ENCODE measurements at regions not wholly inside any gene's neighbourhood (a gene's known extent, or its start where the extent isn't known, plus 50 kb on each side); places are given as distances from the start of the nearest gene placed in this dataset.

DNA sequence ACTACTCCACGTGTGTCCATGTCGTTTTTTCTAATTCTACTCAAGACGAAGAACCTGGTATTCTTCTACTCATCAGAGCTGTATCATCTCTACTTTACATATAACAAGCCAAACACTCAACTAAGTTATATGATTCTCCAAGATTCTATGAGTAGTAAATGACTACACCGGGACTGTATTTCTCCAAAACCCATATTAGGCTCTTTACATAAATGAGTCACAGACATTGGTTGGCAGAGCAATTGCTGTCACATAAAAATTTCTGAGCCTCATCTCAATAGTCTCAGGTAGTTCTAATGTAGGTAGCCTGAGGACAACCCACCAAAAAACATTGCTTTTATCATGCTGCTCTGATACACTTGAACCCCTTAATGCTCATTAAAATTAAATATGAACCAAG, 1092.3 kb upstream of the NXPH2 start:
- Mint-ChIP-seq H3K4me1 (peaks cover 3 to 7% of the 10 kb centered on the region in 2 experiments; a peak in 3 of 4 replicates), H3K9me3 (peaks cover 2% of the 10 kb centered on the region in 2 experiments; a peak in 3 of 5 replicates), H3K27ac (no peak overlapping the region), H3K27me3 (ENCODE audit: low read depth) (no peaks in the 10 kb centered on the region), H3K4me3 (no peak overlapping the region), H3K36me3 (ENCODE audit: insufficient read depth in 1 of 3, low read depth in 3 of 3) (peaks cover 0 to 4% (median 3%) of the 10 kb centered on the region in 3 experiments; a peak in 2 of 7 replicates)
- H3K79me1 ChIP-seq (ENCODE audit: insufficient read depth, low read depth, low read length, poor library complexity, severe bottlenecking) = no peaks in the 10 kb centered on the region
- no peak overlapping the region for H2BK20ac ChIP-seq (ENCODE audit: low read depth, low read length, poor library complexity, severe bottlenecking)
- no peak overlapping the region for H3K14ac ChIP-seq (ENCODE audit: insufficient read depth, low read length)
- H4K20me1 ChIP-seq (ENCODE audit: control insufficient read depth, insufficient read depth, insufficient read length) = no peaks in the 10 kb centered on the region
- no peak overlapping the region for H3K18ac ChIP-seq (ENCODE audit: insufficient read length, low read depth, low read length)
- H3K4ac ChIP-seq (ENCODE audit: low read depth, low read length) = no peak overlapping the region
- H4K8ac ChIP-seq (replicated peaks; ENCODE audit: insufficient read length, low read depth, low read length) = no peak overlapping the region
- H2BK12ac ChIP-seq (ENCODE audit: insufficient read length, low read depth, low read length) = no peak overlapping the region
- H3K23me2 ChIP-seq (ENCODE audit: insufficient read length, low read depth, low read length, poor library complexity, severe bottlenecking) = no peaks in the 10 kb centered on the region
- H3K9me3 ChIP-seq (ENCODE audit: control insufficient read depth, low read depth, low read length) = no peaks in the 10 kb centered on the region
- H2BK120ac ChIP-seq (ENCODE audit: low read depth, low read length, poor library complexity, severe bottlenecking) = no peak overlapping the region
- H2AFZ ChIP-seq (ENCODE audit: low read length) = no peak overlapping the region
- no peak overlapping the region for H4K5ac ChIP-seq (ENCODE audit: insufficient read length, low read depth, low read length)
- TF ChIP-seq, protein P1, sequence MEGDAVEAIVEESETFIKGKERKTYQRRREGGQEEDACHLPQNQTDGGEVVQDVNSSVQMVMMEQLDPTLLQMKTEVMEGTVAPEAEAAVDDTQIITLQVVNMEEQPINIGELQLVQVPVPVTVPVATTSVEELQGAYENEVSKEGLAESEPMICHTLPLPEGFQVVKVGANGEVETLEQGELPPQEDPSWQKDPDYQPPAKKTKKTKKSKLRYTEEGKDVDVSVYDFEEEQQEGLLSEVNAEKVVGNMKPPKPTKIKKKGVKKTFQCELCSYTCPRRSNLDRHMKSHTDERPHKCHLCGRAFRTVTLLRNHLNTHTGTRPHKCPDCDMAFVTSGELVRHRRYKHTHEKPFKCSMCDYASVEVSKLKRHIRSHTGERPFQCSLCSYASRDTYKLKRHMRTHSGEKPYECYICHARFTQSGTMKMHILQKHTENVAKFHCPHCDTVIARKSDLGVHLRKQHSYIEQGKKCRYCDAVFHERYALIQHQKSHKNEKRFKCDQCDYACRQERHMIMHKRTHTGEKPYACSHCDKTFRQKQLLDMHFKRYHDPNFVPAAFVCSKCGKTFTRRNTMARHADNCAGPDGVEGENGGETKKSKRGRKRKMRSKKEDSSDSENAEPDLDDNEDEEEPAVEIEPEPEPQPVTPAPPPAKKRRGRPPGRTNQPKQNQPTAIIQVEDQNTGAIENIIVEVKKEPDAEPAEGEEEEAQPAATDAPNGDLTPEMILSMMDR (conservative IDR thresholded peaks at IDR 0.05) = no peak
- no peak overlapping the region for H3K56ac ChIP-seq (ENCODE audit: insufficient read length, low read depth, low read length)
- no peaks in the 10 kb centered on the region for H3K27me3 ChIP-seq (ENCODE audit: insufficient read depth, low read length)
- H2BK15ac ChIP-seq (ENCODE audit: low read depth, low read length) = no peak overlapping the region
- H3K9ac ChIP-seq (ENCODE audit: extremely low read depth, insufficient read length, low read length) = no peak overlapping the region
- no peak overlapping the region for H3T11ph ChIP-seq (ENCODE audit: low read length)
- H2AK5ac ChIP-seq (ENCODE audit: insufficient read length, low read length) = no peak overlapping the region
- no peak overlapping the region for H3K27ac ChIP-seq (ENCODE audit: insufficient read length, low read depth, low read length)
- DNase-seq = no peak
- H3K4me1 ChIP-seq (ENCODE audit: insufficient read depth, low read length) = no peaks in the 10 kb centered on the region
- WGBS (ENCODE audit: extremely low coverage, insufficient read length, low lambda C conversion rate) = no CpG with 5 or more reads among the region's 4 CpGs
- no peak overlapping the region for H2BK5ac ChIP-seq (ENCODE audit: insufficient read length, low read length)
- no peak overlapping the region for H4K91ac ChIP-seq (ENCODE audit: insufficient read length, low read depth, low read length)
- no peak overlapping the region for H3K4me2 ChIP-seq (ENCODE audit: insufficient read depth, insufficient read length, low read length)
- H3K23ac ChIP-seq (ENCODE audit: insufficient read length, low read depth, low read length) = no peak overlapping the region
- no peaks in the 10 kb centered on the region for H3K79me2 ChIP-seq (ENCODE audit: insufficient read depth, low read length)
